Hematopoietic multipotent progenitor cell treated with erythropoietin and hydrocortisone succinate and interleukin-3 and kit ligand, for 4 days (in vitro differentiated cells): ENCODE measurements at regions not wholly inside any gene's neighbourhood (a gene's known extent, or its start where the extent isn't known, plus 50 kb on each side); places are given as distances from the start of the nearest gene placed in this dataset.

Source experiments
- DNase-seq: peaks from one replicate; pipeline ENCODE4 v3.0.0-alpha.2; 2015

DNA sequence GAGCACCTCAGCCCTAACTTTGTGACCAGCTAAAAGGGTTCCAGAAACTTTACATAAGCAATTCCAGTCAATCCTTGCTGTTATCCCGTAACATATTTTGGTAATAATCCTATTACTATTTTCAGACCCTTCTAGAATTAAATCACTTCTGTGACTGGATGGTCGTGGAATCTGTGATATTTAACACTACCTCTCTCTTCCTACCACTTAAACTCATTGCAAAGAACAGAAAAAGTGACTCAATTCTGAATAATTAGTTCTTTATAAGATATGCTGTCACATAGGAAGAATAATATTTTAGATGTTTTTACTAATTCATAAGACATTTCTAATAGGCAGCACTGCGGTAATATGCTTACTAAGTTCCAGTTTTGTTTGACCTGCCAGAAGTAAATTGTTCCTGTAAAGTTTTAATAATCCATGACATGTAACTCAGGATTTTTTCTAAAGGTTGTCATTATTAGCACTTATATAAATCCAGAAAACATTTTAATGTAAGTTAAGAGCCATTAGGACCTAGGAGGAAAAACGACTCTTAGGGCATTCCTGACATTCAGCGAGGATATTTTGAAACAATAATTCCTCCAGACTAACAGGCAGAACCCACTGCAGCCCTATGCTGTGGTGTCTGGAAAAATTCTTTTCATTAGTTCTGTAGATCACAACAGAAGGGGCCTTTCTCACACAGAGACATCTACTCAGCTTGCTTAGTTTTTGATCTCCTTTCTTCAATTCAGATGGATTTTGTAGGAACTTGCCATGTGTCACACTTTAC lies 113.3 kb upstream of the MBNL1 start:
- DNase-seq, result no peak

GRCh38 chr3:152156880-152157279 lies 111.8 kb upstream of the MBNL1 start:
- DNase-seq, result no peak

GRCh38 chr3:152157337-152157736 lies 111.4 kb upstream of the MBNL1 start:
- DNase-seq, result no peak

GRCh38 chr3:152159328-152159727 lies 109.4 kb upstream of the MBNL1 start:
- DNase-seq, result peak; percentile 5

- no peak for DNase-seq
Measured at GRCh38 chr3:152160350-152161011, 108.2 kb upstream of the MBNL1 start.

GRCh38 chr3:152172460-152172859 lies 96.3 kb upstream of the MBNL1 start:
- no peak for DNase-seq

DNA sequence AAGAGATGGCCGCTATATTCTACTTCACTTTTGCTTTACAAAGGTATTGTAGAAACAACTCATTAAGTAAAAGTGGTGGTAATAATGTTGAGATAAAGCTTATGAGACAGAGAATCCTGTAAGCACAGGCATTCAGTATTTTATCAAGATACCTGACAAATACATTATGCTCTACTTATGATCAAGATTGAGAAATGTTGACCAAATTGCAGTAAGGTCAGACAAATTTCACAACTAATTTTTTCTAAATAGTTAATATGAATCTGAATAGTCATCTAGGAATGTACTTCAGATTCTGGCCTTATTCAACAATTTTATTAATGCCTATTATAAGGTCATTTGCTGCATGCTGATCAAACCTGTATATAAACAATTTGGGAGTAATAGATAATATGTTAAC lies 95.1 kb upstream of the MBNL1 start:
- no peak for DNase-seq

- DNase-seq, result no peak
Measured at GRCh38 chr3:152174876-152175527, 93.7 kb upstream of the MBNL1 start.

GRCh38 chr3:152175528-152175889 lies 93.2 kb upstream of the MBNL1 start:
- DNase-seq, result no peak

DNA sequence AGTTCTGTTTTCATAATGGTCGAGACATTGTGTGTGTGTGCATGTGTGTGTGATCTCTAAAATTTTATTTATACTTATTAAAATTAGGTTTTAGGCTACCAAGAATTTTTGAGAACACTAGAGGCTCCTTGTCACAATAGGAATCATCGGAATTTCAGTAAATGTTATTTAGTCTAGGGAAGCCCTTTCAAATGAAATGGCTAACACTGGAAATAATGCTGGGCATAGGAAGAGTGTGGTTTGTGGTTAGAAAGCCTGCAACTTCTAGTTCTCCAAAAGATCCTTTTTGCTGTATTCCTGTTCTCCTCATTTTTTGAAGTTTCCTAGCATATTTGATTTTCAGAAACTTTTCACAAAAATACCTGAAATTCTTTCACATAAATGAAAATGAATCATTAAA lies 92.5 kb upstream of the MBNL1 start:
- no peak for DNase-seq

- peak; percentile 56 for DNase-seq
Measured at GRCh38 chr3:152176998-152177397, 91.7 kb upstream of the MBNL1 start.

DNA sequence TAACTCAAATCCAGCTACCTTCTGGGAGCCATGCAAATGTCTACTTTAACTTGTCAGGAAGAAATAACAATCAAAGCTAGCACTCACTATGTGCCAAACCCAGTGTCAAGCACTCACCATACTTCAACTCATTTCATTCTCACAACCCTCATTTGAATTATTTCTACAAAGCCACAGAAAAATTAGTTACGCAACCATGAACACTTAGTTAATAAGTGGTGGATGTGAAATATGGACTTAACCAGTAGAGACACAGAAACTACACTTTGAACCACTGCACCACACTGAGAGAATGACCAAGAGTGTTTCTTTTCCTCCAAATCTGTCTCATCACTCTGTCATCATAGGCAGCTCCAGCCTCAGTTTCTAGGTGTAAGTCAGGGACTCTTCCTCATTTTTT lies 91.0 kb upstream of the MBNL1 start:
- DNase-seq, result no peak

DNA sequence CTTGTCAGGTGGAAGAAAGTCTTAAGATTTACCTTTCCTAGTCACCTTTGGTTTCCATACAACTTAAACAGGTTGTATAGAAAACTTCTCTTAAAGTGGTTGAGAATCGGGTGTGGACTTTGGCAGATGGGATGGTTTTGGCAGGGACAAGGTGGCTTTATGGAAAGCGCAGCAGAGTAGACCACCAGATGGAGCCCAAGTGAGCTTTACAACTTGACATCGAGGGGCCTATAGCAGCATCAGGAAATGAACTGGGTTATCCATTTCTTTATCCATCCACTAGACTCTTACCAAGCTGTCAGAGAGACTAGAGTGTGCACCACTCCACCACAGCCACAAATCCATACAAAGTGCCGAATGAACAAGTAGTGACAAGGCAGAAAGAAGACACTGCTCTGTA lies 85.3 kb upstream of the MBNL1 start:
- peak; percentile 91 for DNase-seq

DNA sequence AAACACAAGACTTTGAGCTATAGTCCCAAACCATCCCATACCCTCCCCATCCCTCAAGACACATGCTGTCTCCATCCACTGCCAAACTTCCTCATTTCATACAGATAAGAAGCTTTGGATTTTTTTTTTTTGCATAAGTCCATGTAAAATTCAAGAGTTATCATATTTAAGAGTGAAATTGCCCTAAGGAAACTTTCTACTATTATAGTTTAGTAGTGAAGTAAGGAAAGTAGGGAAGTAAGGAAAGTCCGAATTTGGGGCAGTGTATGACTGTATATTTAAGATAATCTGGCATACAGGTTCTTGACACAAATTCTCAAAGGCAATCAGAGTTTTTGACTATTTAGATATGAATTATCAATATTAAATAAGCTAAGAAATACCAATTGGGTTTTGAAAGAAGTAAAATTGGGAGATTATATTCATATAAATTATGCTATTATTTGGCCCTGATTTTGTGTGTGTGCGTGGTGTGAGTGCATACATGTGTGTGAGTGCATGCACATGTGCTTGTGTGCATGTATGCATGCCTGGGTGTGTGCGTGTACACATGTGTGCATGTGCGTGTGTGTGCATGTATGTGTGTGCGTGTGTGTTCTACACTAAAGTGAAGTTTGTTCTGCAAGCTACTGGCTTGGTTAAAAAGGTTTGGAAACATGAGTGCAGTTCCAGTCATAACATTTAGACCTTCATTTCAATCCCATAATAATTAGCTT lies 83.6 kb upstream of the MBNL1 start:
- peak; percentile 49 for DNase-seq

- DNase-seq, result no peak
Measured at GRCh38 chr3:152185891-152186630, 82.7 kb upstream of the MBNL1 start.

DNA sequence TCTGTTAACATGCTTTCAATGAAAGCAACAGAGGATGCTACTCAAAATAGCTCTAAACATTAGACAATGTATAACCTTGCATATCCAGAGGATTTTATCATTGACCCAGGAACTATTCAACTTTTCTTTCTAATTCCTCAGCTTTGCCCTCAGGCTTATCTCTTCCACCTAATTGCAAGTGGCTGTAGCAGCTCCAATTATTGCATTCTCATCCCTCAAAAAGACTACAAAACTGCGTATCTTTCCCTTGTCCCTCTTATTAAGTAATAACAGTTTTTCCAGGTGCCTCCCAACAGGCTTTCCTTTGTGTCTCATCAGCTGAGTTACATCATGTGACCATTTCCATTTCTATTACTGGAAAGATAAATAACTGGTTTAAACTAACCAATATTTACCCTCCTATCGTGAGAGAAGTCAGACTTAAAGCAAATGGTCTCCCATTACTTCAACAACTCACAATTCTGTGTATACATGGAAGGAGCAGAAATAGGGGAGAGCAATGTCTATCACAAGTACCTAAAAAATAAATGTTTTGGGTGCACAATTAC lies 78.0 kb upstream of the MBNL1 start:
- no peak for DNase-seq

DNA sequence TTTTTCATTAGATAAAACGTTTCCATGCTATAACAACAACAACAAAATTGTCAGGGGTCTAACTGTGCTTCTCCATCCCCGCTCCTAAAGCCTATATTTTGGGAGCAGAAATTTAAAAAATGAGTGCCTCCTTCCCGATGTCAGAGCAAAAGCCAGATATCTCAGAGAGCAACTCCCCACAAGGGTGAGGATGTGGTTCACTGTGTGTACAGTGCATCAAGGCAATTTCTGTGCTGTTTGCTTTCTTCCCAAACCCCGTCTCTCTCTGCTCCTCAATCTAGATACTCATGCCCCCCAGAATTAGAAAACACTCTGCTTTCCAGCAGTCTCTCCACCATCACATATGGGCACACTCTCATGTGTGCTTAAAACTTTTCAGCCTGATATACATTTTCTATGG lies 76.7 kb upstream of the MBNL1 start:
- DNase-seq, result peak; percentile 64

GRCh38 chr3:152192936-152193672 lies 75.6 kb upstream of the MBNL1 start:
- DNase-seq, result no peak

- peak; percentile 76 for DNase-seq
Measured at GRCh38 chr3:152193673-152194267, 75.0 kb upstream of the MBNL1 start.

- DNase-seq, result no peak
Measured at GRCh38 chr3:152195206-152195605, 73.5 kb upstream of the MBNL1 start.

DNA sequence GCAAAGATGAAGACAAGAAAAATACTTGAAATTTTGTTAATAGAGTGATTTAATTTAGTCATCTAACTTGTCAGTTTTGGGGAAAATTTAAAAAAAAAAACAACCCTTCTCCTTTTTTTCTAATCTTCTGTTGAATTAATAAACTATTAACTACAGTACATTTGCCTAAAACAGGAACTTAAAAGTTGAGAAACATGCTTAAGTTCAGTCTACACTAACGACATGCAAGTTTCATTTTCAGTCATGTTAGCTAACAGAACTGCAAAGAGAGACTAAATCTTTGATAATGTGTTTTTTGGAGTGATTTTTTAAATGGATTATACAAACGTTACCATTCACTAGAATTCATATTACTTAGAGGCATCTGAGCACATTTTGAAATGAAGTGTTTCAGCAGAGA lies 71.9 kb upstream of the MBNL1 start:
- peak; percentile 79 for DNase-seq
